ENCODE measurements at regions not wholly inside any gene's neighbourhood (a gene's known extent, or its start where the extent isn't known, plus 50 kb on each side); places are given as distances from the start of the nearest gene placed in this dataset.

DNA sequence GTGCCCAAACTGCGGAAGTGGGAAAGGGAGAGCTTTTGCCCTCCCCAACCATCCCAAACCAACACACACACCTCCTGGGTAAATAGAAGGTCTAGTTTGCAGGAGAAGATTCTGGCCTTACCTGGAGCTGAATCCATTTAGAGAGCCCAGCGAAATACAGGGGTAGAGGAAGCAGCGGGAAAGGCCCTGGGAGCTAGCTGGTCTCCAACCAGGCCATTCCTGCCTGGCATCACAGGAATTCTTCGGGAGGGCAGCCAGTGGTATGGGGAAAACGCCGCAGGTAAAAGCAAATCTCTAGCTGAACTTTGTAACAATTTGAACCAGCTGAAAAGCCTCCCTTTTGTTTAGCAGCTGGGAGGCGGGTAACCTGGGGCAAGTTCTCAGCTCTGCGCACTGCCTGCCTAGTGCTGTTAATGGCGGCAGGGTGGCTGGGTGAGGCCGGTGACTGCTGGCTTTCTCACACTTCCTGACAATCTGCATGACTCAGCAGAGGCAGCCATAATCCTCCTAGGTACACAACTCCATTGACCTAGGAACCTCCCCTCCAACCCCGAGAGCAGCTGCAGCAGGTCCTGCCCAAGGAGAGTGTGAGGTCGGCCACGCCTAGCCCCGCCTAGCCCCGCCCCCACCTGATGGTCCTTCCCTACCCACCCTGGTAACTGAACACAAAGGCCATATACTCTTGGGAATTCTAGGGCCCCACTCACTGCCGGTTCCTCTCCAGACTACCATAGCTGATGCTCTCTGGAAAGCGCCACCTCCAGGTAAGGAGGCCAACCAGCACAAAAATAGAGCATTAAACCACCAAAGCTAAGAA lies 483.8 kb upstream of the REG3G start (continued):
- TF ChIP-seq, protein P1, sequence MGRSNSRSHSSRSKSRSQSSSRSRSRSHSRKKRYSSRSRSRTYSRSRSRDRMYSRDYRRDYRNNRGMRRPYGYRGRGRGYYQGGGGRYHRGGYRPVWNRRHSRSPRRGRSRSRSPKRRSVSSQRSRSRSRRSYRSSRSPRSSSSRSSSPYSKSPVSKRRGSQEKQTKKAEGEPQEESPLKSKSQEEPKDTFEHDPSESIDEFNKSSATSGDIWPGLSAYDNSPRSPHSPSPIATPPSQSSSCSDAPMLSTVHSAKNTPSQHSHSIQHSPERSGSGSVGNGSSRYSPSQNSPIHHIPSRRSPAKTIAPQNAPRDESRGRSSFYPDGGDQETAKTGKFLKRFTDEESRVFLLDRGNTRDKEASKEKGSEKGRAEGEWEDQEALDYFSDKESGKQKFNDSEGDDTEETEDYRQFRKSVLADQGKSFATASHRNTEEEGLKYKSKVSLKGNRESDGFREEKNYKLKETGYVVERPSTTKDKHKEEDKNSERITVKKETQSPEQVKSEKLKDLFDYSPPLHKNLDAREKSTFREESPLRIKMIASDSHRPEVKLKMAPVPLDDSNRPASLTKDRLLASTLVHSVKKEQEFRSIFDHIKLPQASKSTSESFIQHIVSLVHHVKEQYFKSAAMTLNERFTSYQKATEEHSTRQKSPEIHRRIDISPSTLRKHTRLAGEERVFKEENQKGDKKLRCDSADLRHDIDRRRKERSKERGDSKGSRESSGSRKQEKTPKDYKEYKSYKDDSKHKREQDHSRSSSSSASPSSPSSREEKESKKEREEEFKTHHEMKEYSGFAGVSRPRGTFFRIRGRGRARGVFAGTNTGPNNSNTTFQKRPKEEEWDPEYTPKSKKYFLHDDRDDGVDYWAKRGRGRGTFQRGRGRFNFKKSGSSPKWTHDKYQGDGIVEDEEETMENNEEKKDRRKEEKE (IDR thresholded peaks at IDR 0.05) = no peak
- TF ChIP-seq, protein P2, sequence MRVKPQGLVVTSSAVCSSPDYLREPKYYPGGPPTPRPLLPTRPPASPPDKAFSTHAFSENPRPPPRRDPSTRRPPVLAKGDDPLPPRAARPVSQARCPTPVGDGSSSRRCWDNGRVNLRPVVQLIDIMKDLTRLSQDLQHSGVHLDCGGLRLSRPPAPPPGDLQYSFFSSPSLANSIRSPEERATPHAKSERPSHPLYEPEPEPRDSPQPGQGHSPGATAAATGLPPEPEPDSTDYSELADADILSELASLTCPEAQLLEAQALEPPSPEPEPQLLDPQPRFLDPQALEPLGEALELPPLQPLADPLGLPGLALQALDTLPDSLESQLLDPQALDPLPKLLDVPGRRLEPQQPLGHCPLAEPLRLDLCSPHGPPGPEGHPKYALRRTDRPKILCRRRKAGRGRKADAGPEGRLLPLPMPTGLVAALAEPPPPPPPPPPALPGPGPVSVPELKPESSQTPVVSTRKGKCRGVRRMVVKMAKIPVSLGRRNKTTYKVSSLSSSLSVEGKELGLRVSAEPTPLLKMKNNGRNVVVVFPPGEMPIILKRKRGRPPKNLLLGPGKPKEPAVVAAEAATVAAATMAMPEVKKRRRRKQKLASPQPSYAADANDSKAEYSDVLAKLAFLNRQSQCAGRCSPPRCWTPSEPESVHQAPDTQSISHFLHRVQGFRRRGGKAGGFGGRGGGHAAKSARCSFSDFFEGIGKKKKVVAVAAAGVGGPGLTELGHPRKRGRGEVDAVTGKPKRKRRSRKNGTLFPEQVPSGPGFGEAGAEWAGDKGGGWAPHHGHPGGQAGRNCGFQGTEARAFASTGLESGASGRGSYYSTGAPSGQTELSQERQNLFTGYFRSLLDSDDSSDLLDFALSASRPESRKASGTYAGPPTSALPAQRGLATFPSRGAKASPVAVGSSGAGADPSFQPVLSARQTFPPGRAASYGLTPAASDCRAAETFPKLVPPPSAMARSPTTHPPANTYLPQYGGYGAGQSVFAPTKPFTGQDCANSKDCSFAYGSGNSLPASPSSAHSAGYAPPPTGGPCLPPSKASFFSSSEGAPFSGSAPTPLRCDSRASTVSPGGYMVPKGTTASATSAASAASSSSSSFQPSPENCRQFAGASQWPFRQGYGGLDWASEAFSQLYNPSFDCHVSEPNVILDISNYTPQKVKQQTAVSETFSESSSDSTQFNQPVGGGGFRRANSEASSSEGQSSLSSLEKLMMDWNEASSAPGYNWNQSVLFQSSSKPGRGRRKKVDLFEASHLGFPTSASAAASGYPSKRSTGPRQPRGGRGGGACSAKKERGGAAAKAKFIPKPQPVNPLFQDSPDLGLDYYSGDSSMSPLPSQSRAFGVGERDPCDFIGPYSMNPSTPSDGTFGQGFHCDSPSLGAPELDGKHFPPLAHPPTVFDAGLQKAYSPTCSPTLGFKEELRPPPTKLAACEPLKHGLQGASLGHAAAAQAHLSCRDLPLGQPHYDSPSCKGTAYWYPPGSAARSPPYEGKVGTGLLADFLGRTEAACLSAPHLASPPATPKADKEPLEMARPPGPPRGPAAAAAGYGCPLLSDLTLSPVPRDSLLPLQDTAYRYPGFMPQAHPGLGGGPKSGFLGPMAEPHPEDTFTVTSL (CRISPR knock-in tag; IDR thresholded peaks at IDR 0.05; ENCODE audit: borderline replicate concordance) = peak; percentile 70; the same call in 1 of the 2 replicates
- TF ChIP-seq, protein P3, sequence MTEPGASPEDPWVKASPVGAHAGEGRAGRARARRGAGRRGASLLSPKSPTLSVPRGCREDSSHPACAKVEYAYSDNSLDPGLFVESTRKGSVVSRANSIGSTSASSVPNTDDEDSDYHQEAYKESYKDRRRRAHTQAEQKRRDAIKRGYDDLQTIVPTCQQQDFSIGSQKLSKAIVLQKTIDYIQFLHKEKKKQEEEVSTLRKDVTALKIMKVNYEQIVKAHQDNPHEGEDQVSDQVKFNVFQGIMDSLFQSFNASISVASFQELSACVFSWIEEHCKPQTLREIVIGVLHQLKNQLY (CRISPR knock-in tag; IDR thresholded peaks at IDR 0.05) = no peak
- TF ChIP-seq CHCHD3 (CRISPR knock-in tag; IDR thresholded peaks at IDR 0.05) (no peak), SNRNP70 (IDR thresholded peaks at IDR 0.05; ENCODE audit: low read depth, low read length) (no peak), KLF11 (CRISPR knock-in tag; IDR thresholded peaks at IDR 0.05) (no peak; the same call in 1 of the 2 replicates), ZNF138 (CRISPR knock-in tag; IDR thresholded peaks at IDR 0.05; ENCODE audit: low read depth) (no peak), ZNF703 (CRISPR knock-in tag; IDR thresholded peaks at IDR 0.05; ENCODE audit: borderline replicate concordance) (peak; percentile 16; the same call in 1 of the 2 replicates)
- TF ChIP-seq, protein P4, sequence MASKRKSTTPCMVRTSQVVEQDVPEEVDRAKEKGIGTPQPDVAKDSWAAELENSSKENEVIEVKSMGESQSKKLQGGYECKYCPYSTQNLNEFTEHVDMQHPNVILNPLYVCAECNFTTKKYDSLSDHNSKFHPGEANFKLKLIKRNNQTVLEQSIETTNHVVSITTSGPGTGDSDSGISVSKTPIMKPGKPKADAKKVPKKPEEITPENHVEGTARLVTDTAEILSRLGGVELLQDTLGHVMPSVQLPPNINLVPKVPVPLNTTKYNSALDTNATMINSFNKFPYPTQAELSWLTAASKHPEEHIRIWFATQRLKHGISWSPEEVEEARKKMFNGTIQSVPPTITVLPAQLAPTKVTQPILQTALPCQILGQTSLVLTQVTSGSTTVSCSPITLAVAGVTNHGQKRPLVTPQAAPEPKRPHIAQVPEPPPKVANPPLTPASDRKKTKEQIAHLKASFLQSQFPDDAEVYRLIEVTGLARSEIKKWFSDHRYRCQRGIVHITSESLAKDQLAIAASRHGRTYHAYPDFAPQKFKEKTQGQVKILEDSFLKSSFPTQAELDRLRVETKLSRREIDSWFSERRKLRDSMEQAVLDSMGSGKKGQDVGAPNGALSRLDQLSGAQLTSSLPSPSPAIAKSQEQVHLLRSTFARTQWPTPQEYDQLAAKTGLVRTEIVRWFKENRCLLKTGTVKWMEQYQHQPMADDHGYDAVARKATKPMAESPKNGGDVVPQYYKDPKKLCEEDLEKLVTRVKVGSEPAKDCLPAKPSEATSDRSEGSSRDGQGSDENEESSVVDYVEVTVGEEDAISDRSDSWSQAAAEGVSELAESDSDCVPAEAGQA (IDR thresholded peaks at IDR 0.05; ENCODE audit: low read depth) = peak; percentile 69; the same call in 1 of the 2 replicates
- TF ChIP-seq, protein P4 (CRISPR knock-in tag; IDR thresholded peaks at IDR 0.05; ENCODE audit: borderline replicate concordance) = peak; percentile 90; the same call in 1 of the 2 replicates

All from HepG2 (cell line).